HG03159 (cell line): ENCODE measurements at regions not wholly inside any gene's neighbourhood (a gene's known extent, or its start where the extent isn't known, plus 50 kb on each side); places are given as distances from the start of the nearest gene placed in this dataset.
"Not testable (repeated sequence)": the region's sequence is repeated elsewhere in the genome, so short reads cannot be mapped to it uniquely, and the experiment has no call there.

Source experiments
- ATAC-seq: cut with Tn5 transposase; IDR thresholded peaks from one replicate; pipeline ENCODE4 v1.9.1; 2021; ENCODE audit warnings: mild to moderate bottlenecking, moderate library complexity; ENCODE audit not compliant: unreplicated experiment

GRCh38 chr4:34939073-34939472, 1305.2 kb downstream of the ARAP2 start:
- ATAC-seq: no peak

GRCh38 chr4:34943741-34944386, 1300.5 kb downstream of the ARAP2 start:
- ATAC-seq: no peak

DNA sequence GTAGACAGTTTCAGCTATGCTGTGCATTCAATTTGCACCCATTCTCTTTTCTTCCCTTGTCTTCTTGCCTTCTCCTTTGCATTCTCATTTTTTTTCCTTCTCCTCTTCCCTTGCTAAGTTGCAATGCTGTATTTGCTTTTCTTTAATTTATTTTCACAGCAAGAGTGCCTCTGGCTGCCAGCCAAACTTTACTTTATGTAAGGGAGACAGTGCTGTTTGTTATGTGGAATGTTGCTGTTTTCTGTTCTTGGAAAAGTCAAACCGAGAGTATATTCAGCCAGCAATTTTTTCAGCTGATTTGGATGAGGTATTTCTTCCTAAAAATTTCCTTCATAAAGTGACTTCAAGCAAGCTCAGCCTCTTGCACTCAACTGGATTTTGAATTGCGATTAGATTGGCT, 1293.4 kb downstream of the ARAP2 start:
- no peak for ATAC-seq

DNA sequence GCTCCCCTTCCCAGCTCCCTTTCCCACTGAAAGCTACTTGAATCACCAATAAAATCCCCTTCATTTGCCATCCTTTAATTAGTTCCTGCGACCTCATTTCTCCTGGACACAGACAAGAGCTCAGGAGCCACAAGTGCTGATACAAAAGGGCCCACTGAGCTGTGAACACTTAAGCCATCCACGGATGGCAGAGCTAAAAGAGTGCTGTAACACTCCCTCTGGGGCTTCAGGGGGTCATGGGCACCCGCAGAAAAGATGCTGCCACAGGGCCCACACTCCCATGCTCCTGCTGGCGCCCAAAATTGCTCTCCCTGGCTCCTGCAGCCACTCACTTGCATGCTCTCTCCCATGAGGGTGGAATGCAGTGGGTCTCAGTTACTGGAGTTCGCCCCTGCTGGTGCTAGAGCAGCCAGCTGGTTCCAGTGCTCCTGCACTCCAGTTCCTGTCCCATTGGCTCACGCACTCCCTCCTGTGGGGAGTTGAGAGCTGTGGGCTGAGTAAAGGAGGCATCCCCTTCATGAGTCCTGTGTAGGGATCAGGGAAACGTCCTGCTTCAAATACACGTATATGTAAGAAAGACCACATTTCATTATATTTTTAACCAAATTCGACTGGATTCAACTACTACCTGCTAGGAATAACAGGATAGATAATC, 1291.0 kb downstream of the ARAP2 start:
- ATAC-seq: no peak

DNA sequence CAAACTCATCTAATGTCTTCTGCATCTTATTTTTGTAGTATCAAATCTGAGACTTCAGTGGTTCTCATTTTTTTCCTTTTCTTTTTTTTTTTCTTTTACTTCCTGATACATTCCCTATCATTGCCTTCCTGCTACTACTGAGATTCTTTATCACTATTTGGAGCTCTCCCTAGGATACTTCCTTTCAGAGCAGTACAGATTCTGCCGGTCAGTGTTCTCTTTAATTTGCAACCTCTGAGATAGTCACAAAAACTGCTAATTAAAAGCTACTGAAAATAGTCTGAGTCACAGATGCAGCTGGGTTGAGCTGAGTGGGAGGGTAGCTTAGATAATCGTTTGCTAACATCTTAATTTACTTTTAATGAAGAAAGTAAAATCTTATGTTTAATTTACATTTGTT, 1279.7 kb downstream of the ARAP2 start:
- ATAC-seq: no peak

- ATAC-seq: no peak
Observed at GRCh38 chr4:34972189-34972588, 1272.1 kb downstream of the ARAP2 start.

GRCh38 chr4:34973650-34974312, 1270.5 kb downstream of the ARAP2 start:
- ATAC-seq: no peak

DNA sequence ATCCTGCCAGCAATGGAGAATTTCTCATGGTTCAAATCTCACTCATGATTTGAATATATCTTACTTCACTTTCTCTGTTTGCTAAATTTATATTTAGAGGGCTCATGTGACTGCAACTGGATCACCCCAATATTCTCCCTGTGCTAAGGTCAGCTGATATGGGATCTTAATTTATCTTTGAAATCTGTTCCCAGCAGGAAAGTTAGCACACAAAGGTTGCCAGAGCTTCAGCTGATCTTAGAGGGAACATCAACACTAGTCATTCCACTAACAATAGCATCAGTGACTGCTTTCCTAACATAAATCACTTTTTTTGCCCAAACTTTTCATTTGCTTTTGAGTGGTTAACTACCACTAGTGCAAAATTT, 1270.0 kb downstream of the ARAP2 start:
- ATAC-seq: no peak

- ATAC-seq: not testable (repeated sequence)
Observed at GRCh38 chr4:35021222-35021621, 1223.1 kb downstream of the ARAP2 start.

DNA sequence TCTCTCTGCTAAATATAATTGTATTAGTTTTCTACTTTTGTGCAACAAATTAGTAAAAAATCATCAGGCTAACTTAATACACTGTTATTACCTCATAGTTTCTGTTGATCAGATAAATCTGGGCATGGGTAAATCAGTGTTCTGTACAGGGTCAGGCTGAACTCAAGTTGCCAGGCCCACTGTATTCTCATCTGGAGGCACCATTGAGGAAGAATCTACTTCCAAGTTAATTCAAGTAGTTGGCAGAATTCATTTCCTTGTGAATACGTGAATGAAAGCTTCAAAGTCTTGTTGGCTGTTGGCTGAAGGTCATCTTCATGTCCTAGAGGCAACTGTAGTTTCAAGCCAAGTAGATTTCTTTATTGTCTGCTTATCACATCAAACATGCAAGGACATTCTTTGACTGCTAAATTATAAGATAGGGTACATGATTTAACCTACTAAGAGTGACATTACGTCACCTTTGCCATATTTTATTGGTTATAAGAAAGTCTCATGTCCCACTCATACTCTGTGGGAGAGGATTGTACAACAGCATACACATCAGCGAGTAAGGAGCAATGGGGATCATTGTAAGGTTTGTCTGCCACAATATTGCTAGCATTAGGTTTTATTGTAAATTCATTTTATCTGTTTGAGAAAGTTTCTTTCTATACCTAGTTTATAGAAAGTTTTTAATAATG, 1219.0 kb downstream of the ARAP2 start:
- no peak for ATAC-seq

DNA sequence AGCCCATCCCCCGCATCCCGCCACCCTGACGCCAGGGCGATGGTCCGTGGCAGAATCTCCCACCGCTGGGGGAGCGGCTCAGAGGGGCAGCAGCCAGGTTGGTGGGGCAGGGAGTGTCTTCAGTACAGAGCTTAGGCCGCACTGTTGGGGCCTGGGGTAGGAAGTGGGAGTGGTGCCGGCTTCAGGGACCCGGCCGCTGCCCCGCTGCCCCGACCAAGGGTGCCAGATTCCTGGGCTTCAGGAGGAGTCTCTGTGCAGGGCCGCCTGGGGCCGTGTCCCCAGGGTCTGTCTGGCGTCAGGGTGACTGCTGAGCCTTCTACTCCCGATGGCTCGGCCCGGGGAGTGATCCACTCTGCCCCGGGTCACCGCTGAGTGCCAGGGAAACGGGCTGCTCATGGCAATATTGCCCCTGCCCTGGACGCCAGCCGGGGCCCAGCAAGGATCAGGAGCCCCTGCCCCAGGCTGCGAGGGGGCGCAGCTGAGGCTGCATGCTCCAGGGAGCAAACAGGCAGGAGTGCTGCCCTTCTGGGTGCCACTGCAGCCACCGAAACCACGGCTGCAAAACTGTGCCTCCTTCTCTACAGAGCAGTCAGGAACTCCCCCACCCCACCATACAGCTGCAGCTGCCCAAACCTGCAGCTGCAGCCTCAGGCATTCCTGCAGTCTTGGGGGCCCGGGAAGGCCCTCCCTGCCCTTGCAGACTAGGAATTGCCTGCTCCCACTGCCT, 1206.1 kb downstream of the ARAP2 start:
- no peak for ATAC-seq

DNA sequence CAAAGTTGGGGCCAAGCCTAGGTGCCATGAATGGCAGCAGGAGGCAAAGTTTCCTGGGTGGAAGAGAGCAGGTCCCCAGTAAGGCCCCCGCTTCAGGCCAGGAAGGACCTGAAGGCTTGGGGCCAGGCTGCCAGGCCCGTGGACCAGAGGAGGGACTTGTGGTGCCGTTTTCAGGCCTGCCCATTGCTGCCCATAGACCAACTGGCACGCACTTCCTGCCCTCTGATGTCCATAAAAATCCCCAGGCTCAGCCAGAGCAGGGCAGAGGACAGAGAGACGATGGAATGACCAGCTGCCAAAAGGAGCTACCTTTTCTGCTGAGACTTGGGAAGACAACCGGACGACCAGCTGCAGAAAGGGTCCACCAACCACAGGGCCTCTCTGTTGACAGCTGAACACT, 1205.5 kb downstream of the ARAP2 start:
- no peak for ATAC-seq

DNA sequence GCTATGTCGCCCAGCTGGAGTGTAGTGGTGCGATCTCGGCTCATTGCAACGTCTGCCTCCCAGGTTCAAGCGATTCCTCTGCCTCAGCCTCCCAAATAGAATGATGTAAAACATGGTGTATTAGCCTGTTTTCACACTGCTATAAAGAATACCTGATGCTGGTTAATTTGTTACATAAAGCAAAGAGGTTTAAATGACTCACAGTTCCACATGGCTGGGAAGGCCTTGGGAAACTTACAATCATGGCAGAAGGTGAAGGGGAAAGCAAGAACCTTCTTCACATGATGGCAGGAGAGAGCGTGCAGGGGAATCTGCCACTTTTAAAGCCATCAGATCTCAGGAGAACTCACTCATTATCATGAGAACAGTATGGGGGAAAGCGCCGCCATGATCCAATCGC, 1191.8 kb downstream of the ARAP2 start:
- no peak for ATAC-seq

GRCh38 chr4:35063031-35063570, 1181.2 kb downstream of the ARAP2 start:
- no peak for ATAC-seq

DNA sequence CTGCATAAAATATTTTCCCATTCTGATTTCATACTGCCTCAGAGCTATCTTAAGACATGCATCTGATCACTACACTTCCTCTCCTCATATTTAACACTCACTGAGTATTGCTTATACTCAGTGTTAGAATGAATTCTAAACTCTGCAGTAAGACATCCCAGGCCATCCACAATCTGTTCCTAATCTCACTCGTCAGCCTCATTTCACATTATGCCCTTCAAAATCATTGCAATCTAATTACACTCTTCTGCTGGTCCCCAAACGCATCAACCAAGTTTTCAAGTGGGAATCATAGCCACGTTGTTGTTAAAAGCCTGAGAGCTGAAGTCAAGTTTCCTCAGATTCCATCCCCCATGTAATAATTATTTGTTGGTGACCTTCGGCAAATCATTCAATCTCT, 1177.9 kb downstream of the ARAP2 start:
- no peak for ATAC-seq

- no peak for ATAC-seq
Observed at GRCh38 chr4:35080799-35081198, 1163.5 kb downstream of the ARAP2 start.

- ATAC-seq: no peak
Observed at GRCh38 chr4:35087218-35087617, 1157.1 kb downstream of the ARAP2 start.

GRCh38 chr4:35100932-35101331, 1143.4 kb downstream of the ARAP2 start:
- no peak for ATAC-seq

GRCh38 chr4:35102066-35102465, 1142.2 kb downstream of the ARAP2 start:
- ATAC-seq: no peak

GRCh38 chr4:35105486-35105885, 1138.8 kb downstream of the ARAP2 start:
- ATAC-seq: no peak
